NB4 (cell line): ENCODE measurements at regions not wholly inside any gene's neighbourhood (a gene's known extent, or its start where the extent isn't known, plus 50 kb on each side); places are given as distances from the start of the nearest gene placed in this dataset.

Experiments
- MYC ChIP-seq: IDR thresholded peaks from 2 replicates; pipeline ENCODE4 v1.6.1; 2011; ENCODE audit warnings: low read depth, low read length
- POLR2A ChIP-seq: IDR thresholded peaks from 2 replicates; pipeline ENCODE4 v1.6.1; 2011; ENCODE audit warnings: mild to moderate bottlenecking; ENCODE audit not compliant: insufficient read length; ENCODE audit errors: extremely low read depth
- TF ChIP-seq, protein P1 (sequence below): IDR thresholded peaks from one replicate; pipeline ENCODE4 v1.5.1; 2012; ENCODE audit warnings: low read depth, low read length
- TF ChIP-seq, protein P2 (sequence below): IDR thresholded peaks from 2 replicates; pipeline ENCODE4 v1.6.1; 2011; ENCODE audit warnings: low read depth, low read length

DNA sequence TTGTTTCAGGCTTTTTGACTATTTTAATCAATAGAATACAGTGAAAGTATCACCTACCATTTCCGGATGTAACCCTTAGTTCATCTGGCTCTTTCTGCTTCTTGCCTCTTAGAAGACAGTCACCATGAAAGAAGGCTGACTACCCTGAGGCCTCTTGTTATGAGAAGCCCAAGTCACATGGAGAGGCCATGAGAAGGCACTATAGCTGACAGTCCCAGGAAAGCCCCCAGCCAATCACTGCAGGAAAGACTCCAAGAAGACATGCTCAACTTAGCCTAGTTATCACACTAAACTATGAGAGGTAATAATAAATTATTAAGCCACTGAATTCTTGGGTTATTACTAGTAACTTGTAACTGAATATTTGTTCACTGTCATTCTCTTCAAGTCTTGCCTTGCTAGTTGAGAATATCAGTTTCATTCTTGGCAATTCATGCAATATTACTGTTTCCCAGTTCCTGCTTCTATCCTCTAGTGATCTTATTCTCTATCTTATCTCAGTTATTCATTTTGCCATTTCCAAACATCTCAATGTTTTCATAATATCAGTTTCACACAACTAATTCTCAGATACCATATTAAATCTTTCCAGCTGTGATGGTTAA lies 57.1 kb upstream of the GUCY1A1 start:
- TF ChIP-seq, protein P1, sequence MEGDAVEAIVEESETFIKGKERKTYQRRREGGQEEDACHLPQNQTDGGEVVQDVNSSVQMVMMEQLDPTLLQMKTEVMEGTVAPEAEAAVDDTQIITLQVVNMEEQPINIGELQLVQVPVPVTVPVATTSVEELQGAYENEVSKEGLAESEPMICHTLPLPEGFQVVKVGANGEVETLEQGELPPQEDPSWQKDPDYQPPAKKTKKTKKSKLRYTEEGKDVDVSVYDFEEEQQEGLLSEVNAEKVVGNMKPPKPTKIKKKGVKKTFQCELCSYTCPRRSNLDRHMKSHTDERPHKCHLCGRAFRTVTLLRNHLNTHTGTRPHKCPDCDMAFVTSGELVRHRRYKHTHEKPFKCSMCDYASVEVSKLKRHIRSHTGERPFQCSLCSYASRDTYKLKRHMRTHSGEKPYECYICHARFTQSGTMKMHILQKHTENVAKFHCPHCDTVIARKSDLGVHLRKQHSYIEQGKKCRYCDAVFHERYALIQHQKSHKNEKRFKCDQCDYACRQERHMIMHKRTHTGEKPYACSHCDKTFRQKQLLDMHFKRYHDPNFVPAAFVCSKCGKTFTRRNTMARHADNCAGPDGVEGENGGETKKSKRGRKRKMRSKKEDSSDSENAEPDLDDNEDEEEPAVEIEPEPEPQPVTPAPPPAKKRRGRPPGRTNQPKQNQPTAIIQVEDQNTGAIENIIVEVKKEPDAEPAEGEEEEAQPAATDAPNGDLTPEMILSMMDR = no peak
- TF ChIP-seq POLR2A = no peak
- TF ChIP-seq, protein P2, sequence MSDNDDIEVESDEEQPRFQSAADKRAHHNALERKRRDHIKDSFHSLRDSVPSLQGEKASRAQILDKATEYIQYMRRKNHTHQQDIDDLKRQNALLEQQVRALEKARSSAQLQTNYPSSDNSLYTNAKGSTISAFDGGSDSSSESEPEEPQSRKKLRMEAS = no peak
- TF ChIP-seq MYC = no peak
